GM23338 (cell line): ENCODE measurements at regions not wholly inside any gene's neighbourhood (a gene's known extent, or its start where the extent isn't known, plus 50 kb on each side); places are given as distances from the start of the nearest gene placed in this dataset.

Experiments used
- CTCF ChIP-seq, 2 experiments: fragments of 200-600 bp in 1 of 2; sonication (generic) in 1 of 2; conservative IDR thresholded peaks; 2 replicates each; pipeline versions ENCODE4 v1.5.1 to v1.6.1; 2016 to 2017; ENCODE audit warnings: antibody characterized with exemption in 2 of 2, low read depth in 2 of 2, mild to moderate bottlenecking in 2 of 2, moderate library complexity in 1 of 2
- POLR2AphosphoS5 ChIP-seq: IDR thresholded peaks from 2 replicates; pipeline ENCODE4 v1.6.1; 2016; ENCODE audit warnings: antibody characterized with exemption, low read depth
- REST ChIP-seq: IDR thresholded peaks from one replicate; pipeline ENCODE4 v1.6.1; 2018; ENCODE audit warnings: antibody characterized with exemption; ENCODE audit not compliant: unreplicated experiment

GRCh38 chr11:24226606-24227005 is 270.2 kb upstream of the LUZP2 start:
- TF ChIP-seq CTCF (conservative IDR thresholded peaks at IDR 0.05; ENCODE audit: low read depth in 2 of 2) (no peak), POLR2AphosphoS5 (no peak), REST (no peak)
